ENCODE measurements at regions not wholly inside any gene's neighbourhood (a gene's known extent, or its start where the extent isn't known, plus 50 kb on each side); places are given as distances from the start of the nearest gene placed in this dataset.

DNA sequence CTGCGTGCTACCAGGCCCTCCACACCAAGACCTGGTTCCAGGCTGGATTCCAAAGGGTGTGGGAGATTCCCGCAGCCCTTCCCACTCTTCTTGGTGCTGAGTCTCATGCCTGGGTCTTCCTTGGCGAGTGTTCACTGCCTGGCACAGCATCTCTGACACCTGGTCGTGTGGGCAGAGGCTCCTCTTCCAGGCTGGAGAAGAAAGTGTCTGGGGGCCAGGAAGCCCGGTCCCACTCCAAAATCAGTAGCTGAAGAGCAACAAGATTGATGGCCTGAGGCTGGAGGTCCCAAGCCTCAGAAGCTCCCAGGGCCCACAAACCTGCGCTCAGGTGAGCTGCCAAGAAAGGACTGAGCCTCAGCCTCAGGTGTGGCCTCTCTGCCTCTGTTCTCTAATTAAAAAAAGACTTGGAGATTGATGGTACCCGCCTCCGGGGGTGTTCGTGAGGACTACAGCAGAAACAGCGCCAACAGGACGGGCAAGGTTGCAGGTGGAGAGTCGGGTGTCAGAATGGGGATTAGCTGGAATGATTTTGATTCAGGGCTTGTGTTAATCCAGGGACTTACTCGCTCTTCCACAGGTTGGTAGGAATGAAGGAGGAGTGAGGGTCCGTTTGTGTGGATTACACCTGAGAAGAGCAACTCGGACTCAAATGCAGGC, 217.5 kb downstream of the TEX29 start:
- TF ChIP-seq, protein P1, sequence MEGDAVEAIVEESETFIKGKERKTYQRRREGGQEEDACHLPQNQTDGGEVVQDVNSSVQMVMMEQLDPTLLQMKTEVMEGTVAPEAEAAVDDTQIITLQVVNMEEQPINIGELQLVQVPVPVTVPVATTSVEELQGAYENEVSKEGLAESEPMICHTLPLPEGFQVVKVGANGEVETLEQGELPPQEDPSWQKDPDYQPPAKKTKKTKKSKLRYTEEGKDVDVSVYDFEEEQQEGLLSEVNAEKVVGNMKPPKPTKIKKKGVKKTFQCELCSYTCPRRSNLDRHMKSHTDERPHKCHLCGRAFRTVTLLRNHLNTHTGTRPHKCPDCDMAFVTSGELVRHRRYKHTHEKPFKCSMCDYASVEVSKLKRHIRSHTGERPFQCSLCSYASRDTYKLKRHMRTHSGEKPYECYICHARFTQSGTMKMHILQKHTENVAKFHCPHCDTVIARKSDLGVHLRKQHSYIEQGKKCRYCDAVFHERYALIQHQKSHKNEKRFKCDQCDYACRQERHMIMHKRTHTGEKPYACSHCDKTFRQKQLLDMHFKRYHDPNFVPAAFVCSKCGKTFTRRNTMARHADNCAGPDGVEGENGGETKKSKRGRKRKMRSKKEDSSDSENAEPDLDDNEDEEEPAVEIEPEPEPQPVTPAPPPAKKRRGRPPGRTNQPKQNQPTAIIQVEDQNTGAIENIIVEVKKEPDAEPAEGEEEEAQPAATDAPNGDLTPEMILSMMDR (IDR thresholded peaks at IDR 0.05; ENCODE audit: insufficient read depth, low read depth, low read length): no peak
- TF ChIP-seq EZH2 (IDR thresholded peaks at IDR 0.05; ENCODE audit: insufficient read depth, low read length): no peak
